GM19351 (cell line): ENCODE measurements at regions not wholly inside any gene's neighbourhood (a gene's known extent, or its start where the extent isn't known, plus 50 kb on each side); places are given as distances from the start of the nearest gene placed in this dataset.

Experiments
- ATAC-seq: cut with Tn5 transposase; IDR thresholded peaks from one replicate; pipeline ENCODE4 v1.9.1; 2021; ENCODE audit warnings: mild to moderate bottlenecking, moderate library complexity; ENCODE audit not compliant: unreplicated experiment

GRCh38 chr13:110773480-110773879 is 60.0 kb downstream of the ING1 start:
- no peak for ATAC-seq

- ATAC-seq: no peak
Observed at GRCh38 chr13:110774051-110774450, 60.6 kb downstream of the ING1 start.

- ATAC-seq: no peak
Observed at GRCh38 chr13:110774490-110774889, 61.0 kb downstream of the ING1 start.

- no peak for ATAC-seq
Observed at GRCh38 chr13:110775576-110775975, 62.1 kb downstream of the ING1 start.

- ATAC-seq: no peak
Observed at GRCh38 chr13:110777251-110777820, 63.8 kb downstream of the ING1 start.

- ATAC-seq: no peak
Observed at GRCh38 chr13:110779022-110779421, 65.5 kb downstream of the ING1 start.

GRCh38 chr13:110780422-110780821 is 66.9 kb downstream of the ING1 start:
- ATAC-seq: no peak

DNA sequence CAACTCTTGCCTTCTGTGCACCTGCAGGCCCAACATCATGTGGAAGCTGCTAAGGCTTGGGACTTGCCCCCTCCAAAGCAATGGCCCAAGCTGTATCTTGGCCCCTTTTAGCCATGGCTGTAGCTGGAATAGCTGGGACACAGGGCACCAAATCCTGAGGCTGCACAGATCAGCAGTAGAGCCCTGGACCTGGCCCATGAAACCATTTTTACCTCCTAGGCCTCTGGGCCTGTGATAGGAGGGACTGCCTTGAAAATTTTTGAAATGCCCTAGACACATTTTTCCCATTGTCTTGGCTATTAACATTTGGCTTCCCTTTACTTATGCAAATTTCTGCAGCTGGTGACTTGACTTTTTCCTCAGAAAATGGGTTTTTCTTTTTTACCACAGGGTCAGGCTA is 68.7 kb downstream of the ING1 start:
- no peak for ATAC-seq

GRCh38 chr13:110784704-110785103 is 71.2 kb downstream of the ING1 start:
- ATAC-seq: no peak

GRCh38 chr13:110788778-110789177 is 75.3 kb downstream of the ING1 start:
- ATAC-seq: no peak

- no peak for ATAC-seq
Observed at GRCh38 chr13:110789871-110790270, 76.4 kb downstream of the ING1 start.

- no peak for ATAC-seq
Observed at GRCh38 chr13:110790371-110790770, 76.9 kb downstream of the ING1 start.

DNA sequence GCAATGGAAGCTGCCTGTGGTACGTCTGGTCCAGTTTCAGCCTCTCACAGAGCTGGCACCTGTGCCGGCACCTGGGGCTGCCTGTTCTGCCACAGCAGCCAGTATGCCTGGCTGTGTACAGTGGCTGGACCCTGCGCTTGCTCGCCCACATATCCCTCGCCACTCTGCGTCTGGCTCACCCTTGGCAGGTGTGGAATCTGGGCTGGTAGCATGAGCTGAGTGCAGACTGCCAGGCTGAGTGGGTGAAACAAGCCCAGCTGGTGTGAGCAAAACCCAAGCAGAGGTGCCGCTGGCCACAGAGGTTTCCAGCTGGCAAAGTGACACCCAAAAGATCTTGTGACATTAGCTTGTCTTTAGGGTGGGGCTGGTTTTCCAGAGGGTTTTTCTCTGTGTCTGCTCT is 80.7 kb downstream of the ING1 start:
- ATAC-seq: no peak

DNA sequence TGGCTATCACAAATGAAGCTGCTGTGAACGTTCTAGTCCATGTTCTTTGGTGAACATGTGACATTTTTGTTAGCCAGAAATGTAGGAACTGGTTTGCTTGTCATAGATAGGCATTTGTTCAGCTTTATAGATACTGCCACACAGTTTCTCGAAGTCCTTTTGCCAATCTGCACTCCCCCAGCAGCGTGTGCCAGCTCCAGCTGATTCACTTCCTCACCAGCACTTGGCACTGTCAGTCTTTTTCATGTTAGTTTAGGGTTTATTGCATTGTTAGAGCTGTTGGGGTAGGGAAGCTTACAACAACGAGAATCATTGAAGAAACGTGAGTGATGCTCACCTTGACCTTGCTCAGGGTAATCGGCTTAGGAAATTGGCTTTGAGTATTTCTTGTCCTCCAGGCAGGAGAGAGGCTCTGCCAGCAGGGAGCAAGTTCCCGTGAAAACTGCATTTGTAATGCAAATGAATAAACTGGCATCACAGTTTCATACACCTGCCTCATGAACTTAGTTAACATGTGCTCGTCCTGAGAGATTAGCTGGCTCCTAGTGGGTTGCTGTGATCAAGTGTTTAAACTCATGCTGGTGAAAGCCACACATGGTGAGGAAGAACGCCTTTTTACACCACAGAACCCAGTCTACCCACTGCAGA is 83.9 kb downstream of the ING1 start:
- ATAC-seq: no peak

DNA sequence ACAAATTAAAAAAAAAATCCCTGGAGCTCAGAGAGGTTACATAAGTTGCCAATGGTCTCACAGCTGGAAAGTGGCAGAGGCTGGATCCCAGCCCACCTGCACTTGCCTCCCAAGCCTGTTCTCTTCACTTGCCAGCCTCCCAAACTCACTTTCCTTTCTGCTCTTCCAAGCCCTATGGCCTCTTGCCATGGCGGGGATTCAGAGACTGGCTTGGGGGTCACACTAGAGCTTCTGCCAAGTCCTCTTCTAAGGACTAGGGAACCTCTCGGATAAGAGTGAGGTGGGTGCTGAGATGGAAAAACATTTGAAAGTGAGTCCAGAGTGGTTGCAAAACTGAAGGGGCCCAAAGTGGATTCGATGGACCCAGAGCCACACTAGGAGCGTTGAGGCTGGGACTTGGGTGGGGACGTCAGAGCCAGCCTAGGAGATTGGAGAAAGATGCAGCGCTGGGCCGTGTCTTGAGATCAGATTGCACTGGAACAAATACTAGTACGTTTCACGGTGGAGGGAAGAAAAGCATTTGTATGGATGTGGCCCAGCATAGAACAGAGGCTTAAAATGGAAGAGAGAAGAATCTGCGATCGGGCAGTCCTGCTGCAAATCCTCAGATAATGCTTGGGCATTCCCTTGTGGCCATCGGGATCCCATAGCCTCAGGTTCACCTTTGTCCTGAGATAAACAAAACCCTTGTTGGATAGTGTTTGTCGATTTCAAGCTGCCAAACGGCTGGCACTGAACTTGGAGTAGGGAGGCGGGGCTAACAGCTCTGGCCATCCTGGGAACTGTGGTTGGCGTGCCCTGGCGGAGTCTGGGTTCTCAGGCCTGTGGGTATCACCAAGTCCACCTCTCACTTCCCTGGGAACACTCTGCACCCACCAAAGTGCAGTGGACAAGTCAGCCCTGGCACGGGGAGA is 84.8 kb downstream of the ING1 start:
- no peak for ATAC-seq

DNA sequence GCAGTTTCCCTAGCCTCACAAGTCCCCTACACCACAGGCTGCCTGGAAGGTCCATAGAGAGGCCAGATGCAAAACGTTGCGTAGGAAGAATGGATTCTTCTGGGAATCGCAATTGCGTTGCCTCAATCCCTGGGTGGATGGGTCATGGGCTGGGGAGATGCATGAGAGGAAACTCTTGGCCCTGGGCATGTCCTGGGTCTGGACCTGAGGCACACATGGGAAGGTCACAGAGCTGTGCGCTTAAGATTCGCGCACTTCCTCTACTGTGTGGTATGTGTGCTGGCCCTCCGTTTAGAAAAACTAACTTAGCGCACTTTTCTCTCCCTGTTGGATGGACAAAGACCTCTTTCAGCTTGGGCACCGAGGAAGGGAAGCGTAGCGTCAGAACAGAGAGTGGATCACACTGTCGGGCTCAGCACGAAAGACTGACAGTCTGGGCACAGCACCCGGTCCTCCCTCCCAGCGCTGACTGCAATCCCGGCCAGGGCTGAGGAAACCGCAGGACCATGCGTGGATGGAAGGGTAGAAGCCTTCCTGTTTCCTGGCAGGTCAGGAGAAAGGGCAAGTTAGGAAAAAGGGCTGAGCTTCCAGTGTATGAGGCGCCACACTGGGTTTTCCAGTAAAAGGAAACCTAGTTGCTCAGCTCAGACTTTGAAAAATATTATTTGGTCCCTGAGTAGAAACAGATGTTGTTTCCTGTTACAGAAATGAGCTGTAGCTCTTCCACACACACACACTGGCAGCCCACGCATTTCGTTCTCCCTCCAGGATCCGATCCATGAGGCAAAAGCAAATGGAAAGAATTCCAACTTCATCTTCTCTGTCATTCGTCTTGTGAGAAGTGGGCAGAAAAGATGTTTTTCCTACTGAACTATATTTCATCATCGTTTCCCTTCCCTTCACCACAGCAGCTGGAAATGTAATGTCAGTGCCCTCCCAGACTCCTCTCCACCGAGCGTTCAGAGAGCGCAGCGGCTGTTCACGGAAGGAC is 86.0 kb downstream of the ING1 start:
- no peak for ATAC-seq

DNA sequence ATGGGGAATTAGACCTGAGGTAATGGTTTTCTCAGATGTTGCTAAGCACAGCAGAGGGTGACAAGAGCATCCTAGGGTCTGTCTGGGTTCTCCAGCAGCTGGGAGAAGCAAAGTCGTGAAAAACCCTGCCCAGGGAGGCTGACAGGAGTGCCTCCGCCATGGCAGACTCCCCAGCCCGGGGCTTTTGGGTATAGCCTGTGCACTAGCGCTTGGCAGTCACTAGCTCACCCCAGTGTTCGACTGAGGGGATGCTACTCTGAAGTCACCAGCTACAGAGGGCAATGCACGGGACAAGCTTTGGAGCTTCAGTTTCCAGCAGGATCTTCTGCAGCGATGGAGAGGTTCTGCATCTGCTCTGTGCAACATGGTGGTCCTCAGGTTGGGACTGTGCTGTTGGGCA is 87.5 kb downstream of the ING1 start:
- ATAC-seq: no peak

- ATAC-seq: no peak
Observed at GRCh38 chr13:110802260-110802659, 88.8 kb downstream of the ING1 start.

DNA sequence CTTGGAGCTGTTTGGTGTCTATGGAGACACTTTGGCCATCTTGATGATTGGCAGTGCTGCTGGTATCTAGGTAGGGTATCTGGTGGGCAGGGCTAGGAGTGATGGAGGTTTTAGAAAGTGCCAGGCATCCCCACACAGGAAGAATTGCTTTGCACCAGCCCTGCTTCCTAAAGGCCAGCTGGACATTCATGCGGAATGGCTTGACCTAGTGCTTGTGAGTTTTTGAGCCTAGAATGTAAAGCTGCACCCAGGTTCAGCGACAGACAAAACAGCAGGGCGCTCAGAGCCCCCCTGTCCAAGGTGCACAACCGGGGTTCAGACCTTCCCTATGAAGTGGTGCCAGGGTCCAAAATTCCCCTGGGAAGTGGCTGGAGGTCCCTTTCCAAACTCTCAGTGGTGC is 93.1 kb downstream of the ING1 start:
- ATAC-seq: no peak

- ATAC-seq: no peak
Observed at GRCh38 chr13:110807546-110807945, 94.0 kb downstream of the ING1 start.

DNA sequence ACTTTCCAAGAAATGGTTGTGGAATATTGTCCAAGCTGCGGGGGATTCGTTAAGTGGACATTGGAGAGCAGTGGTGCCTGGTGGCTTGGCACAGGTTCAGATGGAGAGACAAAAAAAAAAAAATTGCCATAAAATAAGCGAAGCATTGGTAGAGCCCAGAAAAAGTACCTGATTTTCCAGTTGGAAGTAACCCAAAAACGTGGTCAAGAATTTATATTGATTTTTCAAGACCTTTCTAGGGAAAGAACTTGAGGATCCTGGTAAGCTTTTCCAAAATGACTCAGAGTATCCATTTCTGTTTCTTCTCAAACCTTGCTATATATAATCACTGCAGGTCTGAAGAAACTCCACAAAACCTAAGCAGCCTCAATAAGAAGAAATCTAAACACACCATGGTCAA is 94.6 kb downstream of the ING1 start:
- no peak for ATAC-seq
